ENCODE measurements at regions not wholly inside any gene's neighbourhood (a gene's known extent, or its start where the extent isn't known, plus 50 kb on each side); places are given as distances from the start of the nearest gene placed in this dataset.

DNA sequence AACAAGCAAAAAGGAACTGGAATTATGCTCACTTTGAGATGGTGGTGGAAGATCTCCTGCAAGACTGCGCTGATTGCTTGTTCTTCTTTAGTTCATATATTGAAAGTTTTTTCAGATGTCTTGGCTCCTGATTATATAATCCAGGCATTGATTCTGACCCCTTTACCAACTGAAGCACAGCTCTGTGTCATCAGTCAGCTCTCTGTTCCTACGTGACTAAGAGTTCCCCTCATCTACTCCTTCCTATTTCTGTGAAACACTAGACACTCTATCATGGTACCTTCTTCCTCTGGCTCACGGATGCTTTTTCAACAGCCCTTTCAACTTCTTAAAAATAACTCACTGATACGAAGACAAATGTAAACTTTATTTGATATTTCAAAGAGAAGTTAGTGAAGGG is 788.6 kb downstream of the SOCS6 start:
- TF ChIP-seq, protein P1, sequence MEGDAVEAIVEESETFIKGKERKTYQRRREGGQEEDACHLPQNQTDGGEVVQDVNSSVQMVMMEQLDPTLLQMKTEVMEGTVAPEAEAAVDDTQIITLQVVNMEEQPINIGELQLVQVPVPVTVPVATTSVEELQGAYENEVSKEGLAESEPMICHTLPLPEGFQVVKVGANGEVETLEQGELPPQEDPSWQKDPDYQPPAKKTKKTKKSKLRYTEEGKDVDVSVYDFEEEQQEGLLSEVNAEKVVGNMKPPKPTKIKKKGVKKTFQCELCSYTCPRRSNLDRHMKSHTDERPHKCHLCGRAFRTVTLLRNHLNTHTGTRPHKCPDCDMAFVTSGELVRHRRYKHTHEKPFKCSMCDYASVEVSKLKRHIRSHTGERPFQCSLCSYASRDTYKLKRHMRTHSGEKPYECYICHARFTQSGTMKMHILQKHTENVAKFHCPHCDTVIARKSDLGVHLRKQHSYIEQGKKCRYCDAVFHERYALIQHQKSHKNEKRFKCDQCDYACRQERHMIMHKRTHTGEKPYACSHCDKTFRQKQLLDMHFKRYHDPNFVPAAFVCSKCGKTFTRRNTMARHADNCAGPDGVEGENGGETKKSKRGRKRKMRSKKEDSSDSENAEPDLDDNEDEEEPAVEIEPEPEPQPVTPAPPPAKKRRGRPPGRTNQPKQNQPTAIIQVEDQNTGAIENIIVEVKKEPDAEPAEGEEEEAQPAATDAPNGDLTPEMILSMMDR (IDR thresholded peaks at IDR 0.05), result no peak
- no peak for TF ChIP-seq POLR2A (IDR thresholded peaks at IDR 0.05)

Data from right lobe of liver (tissue), 4 donors.